Kidney capillary endothelial cell (primary cell): ENCODE measurements at regions not wholly inside any gene's neighbourhood (a gene's known extent, or its start where the extent isn't known, plus 50 kb on each side); places are given as distances from the start of the nearest gene placed in this dataset.

Experiments
- DNase-seq: peaks from one replicate; pipeline ENCODE4 v3.0.0-alpha.2; 2018; ENCODE audit warnings: low spot score

DNA sequence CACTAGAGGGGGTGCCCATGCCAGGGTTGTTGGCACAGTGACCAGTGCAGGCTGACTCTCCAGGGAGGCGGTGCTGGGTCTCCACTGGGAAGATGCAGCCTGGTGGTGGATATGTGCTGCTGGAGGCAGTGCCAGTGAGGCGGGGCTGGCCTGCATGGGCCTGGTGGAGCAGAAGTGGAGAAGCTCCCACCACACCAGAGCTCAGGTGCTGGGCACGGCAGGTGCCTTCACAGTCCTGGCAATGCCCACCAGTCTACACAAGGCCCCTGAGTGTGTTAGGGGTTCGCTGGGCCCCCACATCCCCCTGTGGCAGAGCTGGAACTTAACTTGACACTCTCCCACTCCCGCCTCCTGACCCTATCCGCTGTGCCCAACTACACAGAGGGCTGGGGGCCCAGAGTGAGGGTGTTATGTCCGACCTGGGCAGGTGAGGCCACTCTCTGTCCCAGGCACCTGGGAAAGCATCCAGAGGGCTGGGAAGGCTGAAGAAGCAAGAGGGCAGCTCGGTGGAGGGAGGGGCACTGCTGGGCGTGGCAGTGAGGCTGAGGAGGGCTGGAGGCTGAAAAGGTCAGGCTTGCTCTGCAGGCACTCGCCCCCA lies 102.4 kb upstream of the B3GAT1 start:
- no peak for DNase-seq

DNA sequence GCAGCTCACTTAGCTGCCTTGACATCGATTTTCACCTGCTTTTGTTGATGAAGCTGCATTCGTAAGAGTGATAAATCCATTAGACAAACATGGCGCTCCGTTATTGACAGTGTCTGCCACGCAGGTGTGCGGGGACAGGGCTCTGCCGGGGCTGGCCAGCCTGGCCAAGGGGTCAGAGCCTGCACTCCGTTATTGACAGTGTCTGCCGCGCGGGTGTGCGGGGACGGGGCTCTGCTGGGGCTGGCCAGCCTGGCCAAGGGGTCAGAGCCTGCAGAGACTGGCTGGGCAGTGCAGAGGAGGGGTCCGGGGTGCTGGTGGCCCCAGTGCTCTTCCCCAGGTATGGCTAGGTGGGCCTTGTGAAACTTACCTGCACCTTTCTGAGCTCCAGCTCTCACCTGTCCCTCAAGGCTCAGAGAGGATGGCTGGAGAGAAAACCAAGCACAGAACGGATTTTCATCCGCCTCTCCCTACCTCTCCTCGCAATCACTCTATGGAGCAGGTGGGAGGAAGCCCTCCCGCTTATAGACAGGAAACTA lies 101.6 kb upstream of the B3GAT1 start:
- no peak for DNase-seq

DNA sequence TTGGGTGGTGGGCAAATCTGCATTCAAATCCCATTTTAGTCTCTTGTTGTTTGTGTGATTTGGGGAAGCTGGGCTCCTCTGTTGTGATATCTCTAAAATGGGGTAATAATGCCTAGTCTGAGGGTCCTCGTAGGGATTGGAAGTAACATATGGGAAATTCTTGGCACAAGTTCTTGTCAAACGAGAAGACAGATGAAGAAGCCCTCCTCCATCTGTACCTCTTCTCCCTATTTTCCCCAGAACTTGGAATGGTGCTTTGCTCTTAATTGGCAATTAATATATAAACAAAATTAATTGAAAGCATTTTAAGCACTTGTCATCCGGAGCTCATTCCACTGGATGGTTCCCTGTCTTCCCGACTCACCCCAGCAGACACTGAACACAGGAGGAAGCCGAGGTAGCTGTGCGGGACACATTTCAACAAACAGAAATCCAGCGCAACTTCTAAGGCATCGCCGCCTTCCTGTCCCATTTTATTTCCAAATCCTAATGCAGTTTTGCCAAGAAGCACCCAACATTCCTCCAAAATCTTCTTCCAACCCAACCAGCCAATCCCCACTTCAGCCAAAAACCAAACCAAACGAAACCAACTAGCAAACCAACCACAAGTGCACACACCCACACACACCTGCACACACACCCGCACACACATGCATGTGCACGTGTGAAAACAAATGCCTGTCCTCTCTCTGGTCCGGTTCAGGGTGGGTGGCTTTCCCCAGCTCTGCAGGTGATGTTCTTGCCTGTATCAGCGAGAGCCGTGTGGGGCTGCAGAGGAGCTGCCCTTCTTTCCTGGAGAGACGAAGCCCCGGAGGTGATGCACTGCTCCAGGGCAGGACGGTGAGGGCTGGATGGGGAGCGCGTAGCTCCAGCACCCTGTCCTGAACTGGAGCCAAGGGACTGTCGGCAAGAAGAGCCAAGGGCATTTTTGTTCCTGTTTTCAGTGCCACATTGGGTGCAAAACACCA lies 100.8 kb upstream of the B3GAT1 start:
- DNase-seq, result no peak

DNA sequence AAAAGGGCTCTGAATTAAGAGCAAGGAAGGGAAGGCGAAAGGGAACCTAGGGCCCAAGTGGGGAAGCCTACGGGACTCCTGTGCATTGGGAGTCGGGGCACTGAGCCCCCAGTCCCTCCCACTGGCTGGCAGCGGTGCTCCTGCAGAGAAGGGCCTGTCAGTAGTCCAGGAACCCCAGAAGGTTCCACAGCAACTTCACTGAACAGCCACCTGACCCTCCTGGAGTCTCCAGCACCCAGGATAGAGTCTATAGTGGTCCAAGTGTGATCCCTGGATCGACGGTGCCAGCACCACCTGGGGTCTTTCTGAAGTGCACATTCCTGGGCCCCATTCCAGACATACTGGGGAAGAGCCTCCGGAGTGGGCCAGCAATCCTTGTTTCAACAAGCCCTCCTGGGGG lies 100.0 kb upstream of the B3GAT1 start:
- no peak for DNase-seq

DNA sequence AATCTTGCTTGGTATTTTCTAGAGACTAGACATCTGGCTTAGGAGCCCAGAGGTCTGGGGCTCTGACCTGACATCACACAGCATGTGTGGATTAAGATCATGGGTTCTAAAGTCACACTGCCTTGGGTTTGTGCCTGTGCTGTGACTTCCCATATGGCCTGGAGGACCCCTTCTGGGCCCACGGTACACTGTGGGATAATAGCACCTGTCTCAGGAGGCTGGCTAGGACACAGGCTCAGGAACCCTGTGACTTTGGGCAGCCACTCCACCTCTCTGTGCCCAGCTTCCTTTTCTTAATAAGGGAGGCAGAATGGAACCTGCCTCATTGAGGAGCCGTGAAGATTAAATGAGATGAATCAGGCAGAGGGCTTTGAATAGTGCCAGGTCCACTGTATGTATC lies 99.2 kb upstream of the B3GAT1 start:
- DNase-seq, result no peak

DNA sequence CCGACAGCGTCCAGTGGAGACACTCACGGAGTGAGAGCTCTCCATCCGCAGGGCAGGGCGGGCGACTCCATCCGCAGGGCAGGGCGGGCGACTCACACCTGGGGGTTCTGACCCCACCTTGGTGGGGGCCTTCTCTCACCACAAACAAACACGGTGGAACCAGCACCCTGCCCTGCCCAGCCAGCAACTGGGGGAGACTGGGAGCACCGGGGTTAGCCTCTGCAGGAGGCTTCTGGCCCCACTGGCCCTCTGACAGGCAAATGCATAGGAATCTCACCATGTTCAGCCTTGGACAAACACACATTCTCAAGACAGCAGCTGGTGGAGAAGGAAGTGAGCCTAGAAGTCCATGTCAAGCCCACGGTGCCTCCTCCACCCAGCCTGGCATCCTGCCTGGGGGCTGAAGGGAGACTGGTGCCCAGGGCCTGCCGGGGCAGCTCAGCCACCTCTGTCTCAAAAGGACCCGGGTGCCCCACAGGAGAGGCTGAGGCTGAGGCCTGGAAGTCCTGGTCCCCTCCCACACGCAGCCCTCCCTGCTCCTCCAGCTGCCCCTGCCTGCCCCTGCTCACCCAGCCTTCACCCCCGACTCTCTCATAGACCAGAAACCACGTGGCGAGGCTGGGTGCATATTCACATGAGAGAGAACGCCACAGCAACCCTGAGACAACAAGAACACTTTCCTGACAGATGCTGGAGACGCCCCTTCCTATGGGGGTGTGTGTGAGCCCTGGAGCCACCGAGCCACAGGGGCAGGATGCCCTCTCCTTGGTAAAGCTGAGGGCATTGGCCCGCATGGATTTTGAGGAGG lies 98.4 kb upstream of the B3GAT1 start:
- DNase-seq, result peak; percentile 40

DNA sequence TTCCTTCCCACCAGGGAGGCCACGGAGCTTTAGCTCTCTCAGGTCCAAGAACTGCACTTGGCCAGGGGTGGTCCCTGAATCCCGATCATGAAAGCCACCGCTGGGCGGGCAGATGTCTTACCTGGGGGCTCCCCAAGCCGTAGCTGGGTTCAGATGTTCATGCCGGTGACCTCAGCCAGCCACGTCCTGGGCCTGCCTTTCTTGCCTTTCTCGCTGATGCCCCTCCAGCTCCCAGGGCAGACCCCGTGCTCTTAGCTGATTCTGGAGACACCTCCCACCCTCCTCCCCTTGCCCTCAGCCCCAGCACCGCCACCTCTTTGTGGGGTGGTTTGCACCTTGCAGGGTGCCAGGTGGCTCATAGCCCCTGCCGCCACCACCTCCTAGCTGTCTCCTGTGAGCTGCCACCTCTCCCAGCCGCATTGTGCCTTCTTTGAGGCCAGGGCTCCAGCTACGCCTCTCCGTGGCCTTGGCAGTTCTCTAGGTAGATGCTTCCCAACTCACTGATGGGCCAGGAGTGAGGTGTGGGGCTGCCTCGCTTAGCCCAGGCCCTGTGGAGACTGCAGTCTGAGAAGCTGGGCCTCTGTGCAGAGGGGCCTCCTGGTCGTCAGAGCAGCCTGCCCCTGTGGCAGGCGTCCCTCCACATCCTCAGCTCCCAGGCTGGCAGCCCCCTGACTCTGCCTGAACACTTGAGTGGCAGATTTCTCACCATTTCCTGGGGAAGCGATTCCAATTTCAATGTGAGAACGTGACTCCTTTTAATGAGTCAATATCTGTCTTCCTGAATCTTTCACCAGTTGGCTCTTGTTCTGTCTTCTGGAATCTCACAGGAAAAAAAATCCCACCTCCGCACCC lies 97.6 kb upstream of the B3GAT1 start:
- peak; percentile 83 for DNase-seq

DNA sequence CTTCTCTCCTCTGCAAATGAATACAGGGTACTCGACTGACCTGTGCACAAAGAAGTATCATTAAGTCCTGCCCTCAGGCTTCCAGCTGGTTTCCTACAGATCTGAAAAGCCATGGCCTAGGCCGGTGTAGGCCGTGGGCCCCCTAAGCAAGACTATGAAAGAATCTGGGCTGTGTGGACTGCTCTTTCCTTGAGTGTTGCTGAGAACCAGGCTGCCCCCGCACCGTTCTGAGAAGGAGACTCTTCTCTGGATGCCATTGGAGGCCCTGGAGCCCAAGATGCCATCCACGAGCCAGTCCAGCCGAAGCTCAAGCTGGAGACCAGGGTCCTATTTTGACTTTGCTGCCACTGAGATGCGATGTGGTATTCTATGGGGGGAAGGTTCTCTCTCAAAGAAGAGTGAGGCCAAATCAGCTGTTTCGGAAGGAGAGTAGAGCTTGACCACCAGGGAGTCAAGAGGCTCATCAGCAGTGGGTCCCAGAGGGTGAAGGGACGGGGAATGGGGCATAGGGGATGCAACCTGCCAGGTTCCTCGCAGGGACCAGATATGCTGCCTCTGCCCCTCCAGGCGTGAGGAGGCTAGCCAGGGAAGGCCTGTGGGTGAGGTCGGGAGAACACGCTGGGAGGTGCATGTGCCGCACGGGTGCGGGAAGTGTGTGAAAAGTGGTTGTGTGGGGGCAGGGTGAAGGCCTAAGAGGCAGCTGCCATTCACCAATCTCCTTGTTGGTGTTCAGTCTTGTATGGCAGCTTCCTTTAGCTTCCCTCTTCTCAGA lies 96.4 kb upstream of the B3GAT1 start:
- no peak for DNase-seq

DNA sequence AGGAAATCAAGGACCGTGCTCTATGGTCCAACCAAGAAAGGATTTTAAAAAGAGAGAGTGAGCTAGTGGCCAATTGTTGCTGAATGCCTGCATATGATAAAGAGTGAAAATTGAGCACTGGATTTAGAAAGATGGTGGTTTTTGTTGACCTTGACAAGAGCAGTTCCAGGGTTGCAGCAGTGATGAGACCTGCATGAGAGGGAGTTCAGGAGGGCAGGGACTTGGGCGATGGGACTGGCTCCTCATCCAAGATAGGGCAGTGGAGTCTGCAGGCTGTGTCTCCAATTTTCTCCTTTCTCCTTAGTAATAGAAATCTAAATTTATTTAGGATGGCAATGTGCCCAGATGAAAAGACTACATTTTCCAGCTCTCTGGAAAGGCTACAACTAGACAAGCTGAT lies 94.0 kb upstream of the B3GAT1 start:
- DNase-seq, result no peak

DNA sequence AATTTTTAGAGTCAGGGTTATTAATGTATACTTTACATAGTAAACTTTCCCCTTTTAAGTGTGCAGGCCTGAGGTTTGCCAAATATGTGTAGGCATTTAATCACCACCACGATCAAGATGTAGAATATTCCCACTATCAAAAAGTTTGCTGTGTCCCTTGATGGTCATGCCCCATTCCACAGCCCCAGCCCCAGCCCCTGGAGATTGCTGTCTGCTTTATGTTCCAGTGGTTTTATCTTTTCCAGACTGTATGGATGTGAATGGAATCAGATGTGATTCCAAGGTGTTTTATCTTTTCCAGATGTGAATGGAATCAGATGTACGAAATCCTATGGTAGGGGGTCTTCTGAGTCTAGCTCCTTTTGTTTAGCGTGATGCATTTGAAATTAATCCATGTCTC lies 93.1 kb upstream of the B3GAT1 start:
- DNase-seq, result no peak

DNA sequence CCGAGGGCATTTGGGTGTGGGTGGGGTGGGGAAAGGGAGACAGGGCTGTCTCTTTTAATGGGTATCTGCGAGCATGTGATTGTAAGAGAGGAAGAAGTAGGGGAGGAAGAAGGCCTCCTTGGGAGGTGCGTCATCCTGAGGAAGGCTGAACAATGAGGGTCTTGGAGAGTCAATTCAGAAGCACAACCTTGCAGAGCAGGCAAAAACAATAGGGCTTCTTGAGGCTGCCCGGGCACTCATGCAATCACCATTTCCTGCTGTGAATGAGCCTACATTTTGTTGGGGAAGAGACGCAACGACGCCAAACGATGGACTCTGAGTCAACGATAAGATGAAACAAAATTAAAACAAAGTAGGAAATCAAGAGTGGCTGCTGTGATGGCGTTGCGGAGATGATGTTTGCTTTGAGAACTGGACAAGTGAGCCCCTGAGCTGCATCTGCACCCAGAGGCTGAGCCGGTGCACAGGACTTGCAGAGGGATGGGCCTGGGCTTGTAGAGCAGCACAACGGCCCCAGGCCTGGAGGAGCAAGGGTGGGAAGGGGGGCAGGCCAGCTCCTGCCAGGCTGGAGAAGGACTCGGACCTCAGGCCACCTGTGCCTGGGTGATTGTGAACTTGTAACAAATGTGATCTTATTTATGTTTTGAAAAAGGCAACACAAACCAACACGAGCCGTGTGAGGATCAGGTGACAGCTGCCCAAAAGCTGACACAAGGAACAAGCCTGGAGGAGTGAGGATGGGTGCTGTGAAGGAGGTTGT lies 92.3 kb upstream of the B3GAT1 start:
- DNase-seq, result peak; percentile 91

DNA sequence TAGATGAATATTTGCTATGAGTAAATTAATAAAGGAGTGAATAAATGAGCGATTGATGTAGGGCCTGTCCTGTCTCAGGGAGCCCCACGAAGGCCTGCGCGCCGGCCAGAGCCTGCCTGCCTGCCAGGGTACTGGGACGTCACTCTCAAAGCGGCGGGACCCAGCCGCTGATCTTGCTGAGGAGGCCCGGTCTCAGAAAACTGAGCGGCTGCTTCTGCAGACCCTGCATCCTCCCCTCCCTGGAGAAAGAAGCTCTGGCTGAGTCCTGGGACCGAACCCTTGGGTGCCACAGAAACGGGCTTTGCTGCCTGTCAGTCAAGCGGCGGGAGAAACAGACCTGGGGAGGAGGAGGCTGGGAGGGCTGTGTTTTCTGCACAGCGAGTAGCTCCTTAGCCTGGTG lies 91.6 kb upstream of the B3GAT1 start:
- DNase-seq, result no peak

DNA sequence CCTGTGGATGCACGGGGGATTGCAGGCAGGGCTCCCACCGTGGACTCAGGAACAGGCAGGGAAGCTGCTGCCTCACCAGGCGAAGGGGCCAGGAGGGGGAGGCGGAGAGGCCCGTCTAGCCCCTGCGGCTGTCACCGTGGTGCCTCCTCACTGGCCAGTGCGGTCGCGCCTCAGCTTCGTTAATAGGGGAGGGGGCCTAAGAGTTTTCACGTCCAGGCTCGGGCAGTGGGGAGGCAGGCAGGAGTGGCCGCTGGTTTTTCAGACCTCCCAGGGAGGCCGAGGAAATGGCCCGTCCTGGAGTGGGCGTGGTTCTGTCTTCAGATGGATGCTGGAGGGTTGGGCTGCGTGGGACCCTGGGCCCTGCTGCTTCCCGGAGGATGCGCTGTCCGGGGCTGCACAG lies 91.1 kb upstream of the B3GAT1 start:
- DNase-seq, result no peak

DNA sequence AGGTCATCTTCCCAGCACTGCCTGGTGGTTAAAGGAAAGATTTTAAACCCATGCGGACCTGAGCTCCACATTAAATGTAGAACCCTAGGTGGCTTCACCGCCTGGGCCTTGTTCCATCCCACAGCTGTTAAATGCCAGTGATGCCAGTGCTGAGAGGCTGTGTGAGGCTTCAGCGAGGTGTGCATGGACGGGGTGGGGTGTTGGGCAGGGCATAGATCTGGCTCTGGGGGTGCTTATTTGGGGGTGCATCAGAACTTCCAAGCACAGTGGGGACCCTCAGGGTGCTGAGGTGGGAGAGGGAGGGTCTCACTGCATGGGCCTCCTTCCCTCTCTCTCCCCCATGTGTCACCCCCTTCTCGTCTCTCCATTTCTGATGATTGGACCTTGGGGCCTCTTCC lies 90.1 kb upstream of the B3GAT1 start:
- no peak for DNase-seq

DNA sequence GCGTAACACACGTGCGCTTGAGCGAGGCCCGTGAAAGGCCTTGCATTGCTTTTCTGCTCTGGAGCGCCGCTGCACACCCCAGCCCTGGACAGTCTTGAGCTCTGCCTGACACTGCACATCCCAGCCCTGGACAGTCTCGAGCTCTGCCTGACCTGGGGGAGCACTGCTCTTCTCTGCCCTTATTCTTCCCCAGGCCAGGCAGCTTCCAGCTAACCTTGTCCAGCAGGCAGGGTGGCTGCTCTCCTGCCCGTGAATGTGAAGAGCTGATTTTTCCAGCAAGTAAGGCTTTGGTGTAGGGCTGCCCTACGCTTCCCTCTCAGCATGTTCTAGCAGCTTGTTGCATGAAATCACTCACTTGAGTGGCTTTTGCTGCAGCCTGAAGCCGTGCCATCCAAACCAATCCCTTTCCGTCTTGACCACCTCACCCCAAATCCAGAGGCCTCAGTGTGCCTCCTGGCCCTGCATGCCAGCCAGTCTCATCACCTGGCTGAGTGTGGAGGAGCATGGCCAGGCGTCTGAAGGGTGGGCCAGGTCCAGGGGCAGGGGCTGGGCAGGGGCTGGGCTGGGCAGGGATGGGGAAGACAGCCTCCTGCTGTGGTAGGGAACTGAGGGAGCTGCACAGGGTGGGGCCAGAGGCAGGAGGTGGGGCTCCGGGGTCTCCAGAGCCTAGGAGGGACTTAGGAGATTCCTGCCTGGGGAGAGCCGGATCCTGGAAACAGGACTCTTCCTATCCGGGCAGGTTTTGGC lies 89.5 kb upstream of the B3GAT1 start:
- no peak for DNase-seq

DNA sequence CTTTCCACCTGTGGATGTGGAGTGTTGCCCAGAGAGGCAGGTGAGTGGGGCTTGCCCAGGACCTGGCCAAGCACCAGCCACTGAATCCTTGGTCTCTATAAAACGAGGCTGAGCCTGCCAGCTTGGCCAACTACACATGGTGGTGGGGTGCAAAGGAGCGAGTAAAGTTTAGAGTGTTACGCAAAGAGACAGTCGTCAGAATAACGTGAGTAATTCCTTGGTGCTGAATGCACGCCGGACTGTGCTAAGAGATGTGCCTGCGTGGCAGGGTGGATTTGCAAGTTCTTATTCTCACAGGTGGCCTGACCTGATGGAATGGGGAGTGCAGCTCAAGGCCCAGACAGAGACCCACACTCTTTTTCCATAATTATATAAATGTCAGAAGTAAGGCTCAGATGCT lies 88.6 kb upstream of the B3GAT1 start:
- no peak for DNase-seq

DNA sequence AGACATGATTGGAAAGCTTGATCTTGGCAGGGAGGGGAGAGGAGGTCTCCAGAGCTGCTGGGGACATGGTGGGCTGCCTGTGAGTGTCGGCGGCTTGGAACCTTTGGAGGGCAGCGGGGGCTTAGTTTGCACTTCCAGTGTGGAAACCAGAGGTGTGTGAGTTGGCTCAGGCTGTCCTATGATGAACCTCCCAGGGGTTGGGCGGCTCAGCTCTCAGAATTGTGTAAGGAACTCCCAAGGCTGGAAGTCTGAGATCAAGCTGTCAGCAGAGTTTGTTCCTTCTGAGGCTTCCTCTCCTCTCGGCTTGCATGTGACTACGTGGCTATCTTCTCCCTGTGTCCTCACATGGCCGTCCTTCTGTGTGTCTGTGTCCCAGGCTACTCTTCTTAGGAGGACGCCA lies 87.9 kb upstream of the B3GAT1 start:
- no peak for DNase-seq

DNA sequence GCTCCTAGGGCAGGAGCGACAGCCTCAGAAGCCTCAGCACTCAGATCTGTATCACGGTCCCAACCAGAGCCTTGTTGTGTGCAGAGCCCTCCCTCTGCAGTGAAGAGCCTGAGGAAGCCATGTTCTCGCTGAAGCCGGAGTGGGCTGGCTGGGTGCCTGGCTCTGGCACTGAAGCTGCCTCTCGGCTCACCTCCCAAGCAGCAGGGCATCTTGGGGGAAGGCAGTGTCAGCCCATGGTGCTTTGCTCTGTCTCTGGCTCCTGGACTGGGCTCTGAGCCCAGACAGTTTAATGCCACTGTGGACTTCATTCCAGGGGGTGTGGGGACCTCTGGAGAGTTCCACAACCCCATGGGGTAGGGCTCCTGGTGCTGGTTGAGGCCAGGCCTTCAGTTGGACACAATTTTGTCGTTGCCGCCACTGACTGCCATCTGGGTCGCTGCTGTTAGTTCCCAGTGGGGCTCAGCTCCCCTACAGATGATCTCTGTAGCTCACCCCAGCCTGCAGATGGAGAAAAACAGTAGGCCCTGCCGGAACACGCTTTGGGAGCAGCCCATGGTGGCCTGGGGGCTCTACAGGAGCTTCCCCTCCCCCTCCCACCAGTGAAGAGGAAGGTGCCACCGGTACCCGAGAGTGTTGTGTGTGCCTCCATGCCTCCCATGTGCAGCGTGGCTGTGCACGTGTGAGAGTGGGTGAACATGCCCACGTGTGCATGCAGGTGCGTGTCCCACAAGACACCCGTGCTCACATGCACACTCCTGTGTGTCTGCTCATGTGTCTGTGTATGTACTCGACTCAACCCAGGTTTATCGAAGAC lies 86.5 kb upstream of the B3GAT1 start:
- no peak for DNase-seq
